AG10803 (cell line): ENCODE measurements at regions not wholly inside any gene's neighbourhood (a gene's known extent, or its start where the extent isn't known, plus 50 kb on each side); places are given as distances from the start of the nearest gene placed in this dataset.
"Not testable (repeated sequence)": the region's sequence is repeated elsewhere in the genome, so short reads cannot be mapped to it uniquely, and the experiment has no call there.

Source experiments
- DNase-seq: peaks from one replicate; pipeline ENCODE4 v3.0.0; 2010; ENCODE audit warnings: low read depth
- H3K4me3 ChIP-seq: 2 replicates; pipeline ENCODE4 v1.5.1; 2011; ENCODE audit warnings: mild to moderate bottlenecking, low read length, control low read depth
- TF ChIP-seq, protein P1 (sequence below): conservative IDR thresholded peaks from 2 replicates; pipeline ENCODE4 v1.5.1; 2011; ENCODE audit warnings: mild to moderate bottlenecking, low read length, control low read depth, inconsistent platforms

DNA sequence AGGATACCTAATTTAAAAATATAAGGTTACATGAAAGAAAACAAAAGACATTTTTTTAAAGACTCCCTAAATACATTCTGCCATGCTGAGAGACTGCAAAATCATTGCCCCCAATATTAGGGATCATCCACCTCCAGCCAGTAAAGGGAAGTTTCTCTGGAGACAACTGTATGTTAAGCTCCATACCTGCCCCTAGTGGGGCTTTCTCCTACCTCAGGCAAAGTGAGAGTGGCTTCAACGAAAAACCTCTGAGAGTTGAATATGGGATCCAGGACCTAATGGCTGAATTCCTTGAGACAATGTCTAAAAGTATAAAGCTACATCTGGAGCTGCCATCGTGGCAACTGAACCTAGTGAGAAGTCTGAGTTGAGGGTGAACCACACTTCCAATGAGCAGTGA is 248.1 kb upstream of the FIGN start:
- TF ChIP-seq, protein P1, sequence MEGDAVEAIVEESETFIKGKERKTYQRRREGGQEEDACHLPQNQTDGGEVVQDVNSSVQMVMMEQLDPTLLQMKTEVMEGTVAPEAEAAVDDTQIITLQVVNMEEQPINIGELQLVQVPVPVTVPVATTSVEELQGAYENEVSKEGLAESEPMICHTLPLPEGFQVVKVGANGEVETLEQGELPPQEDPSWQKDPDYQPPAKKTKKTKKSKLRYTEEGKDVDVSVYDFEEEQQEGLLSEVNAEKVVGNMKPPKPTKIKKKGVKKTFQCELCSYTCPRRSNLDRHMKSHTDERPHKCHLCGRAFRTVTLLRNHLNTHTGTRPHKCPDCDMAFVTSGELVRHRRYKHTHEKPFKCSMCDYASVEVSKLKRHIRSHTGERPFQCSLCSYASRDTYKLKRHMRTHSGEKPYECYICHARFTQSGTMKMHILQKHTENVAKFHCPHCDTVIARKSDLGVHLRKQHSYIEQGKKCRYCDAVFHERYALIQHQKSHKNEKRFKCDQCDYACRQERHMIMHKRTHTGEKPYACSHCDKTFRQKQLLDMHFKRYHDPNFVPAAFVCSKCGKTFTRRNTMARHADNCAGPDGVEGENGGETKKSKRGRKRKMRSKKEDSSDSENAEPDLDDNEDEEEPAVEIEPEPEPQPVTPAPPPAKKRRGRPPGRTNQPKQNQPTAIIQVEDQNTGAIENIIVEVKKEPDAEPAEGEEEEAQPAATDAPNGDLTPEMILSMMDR = no peak
- DNase-seq = no peak
- no peak overlapping the region for H3K4me3 ChIP-seq

- TF ChIP-seq, protein P1 = no peak
- H3K4me3 ChIP-seq = no peak overlapping the region
- DNase-seq = no peak
Observed at GRCh38 chr2:163982938-163983337, 247.1 kb upstream of the FIGN start.

DNA sequence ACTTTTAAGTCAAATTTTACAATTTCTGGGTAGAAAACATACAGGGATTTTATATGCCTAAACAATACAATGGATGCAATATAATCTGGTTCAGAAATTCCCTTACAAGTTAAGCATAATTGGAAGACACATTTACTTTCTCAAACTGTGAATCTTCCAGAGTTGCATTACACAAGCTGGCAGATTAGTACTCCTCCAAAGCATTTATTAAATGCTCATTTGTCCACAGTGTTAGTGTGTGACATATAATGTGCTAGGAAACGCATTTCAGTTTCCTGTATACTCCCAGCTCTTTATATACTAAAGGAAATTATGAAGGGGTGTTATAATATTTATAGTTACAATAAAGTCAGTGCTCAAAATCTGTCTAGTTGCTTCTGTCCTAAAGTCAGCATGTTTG is 239.0 kb upstream of the FIGN start:
- DNase-seq = no peak
- H3K4me3 ChIP-seq = no peak overlapping the region
- TF ChIP-seq, protein P1 = no peak

- TF ChIP-seq, protein P1 = no peak
- no peak for DNase-seq
- H3K4me3 ChIP-seq = no peak overlapping the region
Observed at GRCh38 chr2:163970058-163970813, 234.4 kb upstream of the FIGN start.

GRCh38 chr2:163964278-163964677 is 228.5 kb upstream of the FIGN start:
- DNase-seq, H3K4me3 ChIP-seq: not testable (repeated sequence)

DNA sequence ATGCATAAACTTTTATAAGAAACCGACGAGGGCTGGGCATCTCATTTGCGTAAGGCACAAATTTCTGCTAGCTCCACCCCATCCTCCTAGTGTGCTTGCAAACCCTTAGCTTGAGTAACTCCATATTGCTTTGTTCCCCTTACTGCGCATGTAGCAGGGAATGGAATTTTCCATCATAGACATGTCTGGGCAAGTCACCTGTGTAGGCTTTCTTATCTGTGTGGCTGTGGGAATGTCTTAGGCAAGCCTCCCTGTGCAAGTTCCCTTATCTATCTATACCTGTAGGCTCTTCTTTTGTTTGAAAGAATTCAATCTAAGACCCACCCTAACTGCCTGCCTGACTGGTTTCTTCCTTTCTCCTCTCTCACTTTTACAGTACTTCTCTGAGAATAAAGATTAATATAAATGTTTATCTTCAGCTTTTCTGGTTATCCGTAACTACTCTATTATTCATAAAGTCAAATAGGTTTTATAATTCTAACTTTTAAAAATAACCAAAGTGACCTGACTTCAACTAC is 217.6 kb upstream of the FIGN start:
- no peak for DNase-seq
- H3K4me3 ChIP-seq = no peak overlapping the region
- TF ChIP-seq, protein P1 = no peak

- no peak for DNase-seq
- TF ChIP-seq, protein P1 = no peak
- no peak overlapping the region for H3K4me3 ChIP-seq
Observed at GRCh38 chr2:163951312-163951711, 215.5 kb upstream of the FIGN start.
